ENCODE measurements at regions not wholly inside any gene's neighbourhood (a gene's known extent, or its start where the extent isn't known, plus 50 kb on each side); places are given as distances from the start of the nearest gene placed in this dataset.

- in situ Hi-C loops (cut with HindIII; ENCODE audit: low sequenced_read_pairs): no loop called here
- no peak for TF ChIP-seq CTCF (IDR thresholded peaks at IDR 0.05; ENCODE audit: low read depth, low read length, missing control alignments)
- H3K4me3 ChIP-seq (ENCODE audit: low read depth, low read length): no peak overlapping the region
- no peak for DNase-seq (ENCODE audit: low read depth)
Measured at GRCh38 chr16:16774389-16774788, 395.4 kb downstream of the NPIPA7 start.

GRCh38 chr16:16778332-16778731 lies 399.4 kb downstream of the NPIPA7 start:
- TF ChIP-seq CTCF (IDR thresholded peaks at IDR 0.05; ENCODE audit: low read depth, low read length, missing control alignments): no peak

GRCh38 chr16:16780588-16780987 lies 401.6 kb downstream of the NPIPA7 start:
- in situ Hi-C loops (cut with HindIII; ENCODE audit: low sequenced_read_pairs): no loop called here
- DNase-seq (ENCODE audit: low read depth): no peak
- no peak for TF ChIP-seq CTCF (IDR thresholded peaks at IDR 0.05; ENCODE audit: low read depth, low read length, missing control alignments)
- H3K4me3 ChIP-seq (ENCODE audit: low read depth, low read length): no peak overlapping the region

More at GRCh38 chr16:16778332-16778731, 399.4 kb downstream of the NPIPA7 start:
- no peak overlapping the region for H3K4me3 ChIP-seq (ENCODE audit: low read depth, low read length)
- DNase-seq (ENCODE audit: low read depth): no peak
- in situ Hi-C loops (cut with HindIII; ENCODE audit: low sequenced_read_pairs): no loop called here

- in situ Hi-C loops (cut with HindIII; ENCODE audit: low sequenced_read_pairs): no loop called here
- DNase-seq (ENCODE audit: low read depth): no peak
- no peak overlapping the region for H3K4me3 ChIP-seq (ENCODE audit: low read depth, low read length)
- no peak for TF ChIP-seq CTCF (IDR thresholded peaks at IDR 0.05; ENCODE audit: low read depth, low read length, missing control alignments)
Measured at GRCh38 chr16:16782153-16782552, 403.2 kb downstream of the NPIPA7 start.

- in situ Hi-C loops (cut with HindIII; ENCODE audit: low sequenced_read_pairs): no loop called here
- no peak for DNase-seq (ENCODE audit: low read depth)
- no peak for TF ChIP-seq CTCF (IDR thresholded peaks at IDR 0.05; ENCODE audit: low read depth, low read length, missing control alignments)
- H3K4me3 ChIP-seq (ENCODE audit: low read depth, low read length): no peak overlapping the region
Measured at GRCh38 chr16:16788004-16788403, 409.1 kb downstream of the NPIPA7 start.

GRCh38 chr16:16790597-16790996 lies 411.7 kb downstream of the NPIPA7 start:
- no peak for DNase-seq (ENCODE audit: low read depth)
- in situ Hi-C loops (cut with HindIII; ENCODE audit: low sequenced_read_pairs): no loop called here
- H3K4me3 ChIP-seq (ENCODE audit: low read depth, low read length): no peak overlapping the region
- TF ChIP-seq CTCF (IDR thresholded peaks at IDR 0.05; ENCODE audit: low read depth, low read length, missing control alignments): no peak

GRCh38 chr16:16791051-16791450 lies 412.1 kb downstream of the NPIPA7 start:
- no peak for TF ChIP-seq CTCF (IDR thresholded peaks at IDR 0.05; ENCODE audit: low read depth, low read length, missing control alignments)
- in situ Hi-C loops (cut with HindIII; ENCODE audit: low sequenced_read_pairs): no loop called here
- DNase-seq (ENCODE audit: low read depth): no peak
- no peak overlapping the region for H3K4me3 ChIP-seq (ENCODE audit: low read depth, low read length)
